H9 (cell line): ENCODE measurements at regions not wholly inside any gene's neighbourhood (a gene's known extent, or its start where the extent isn't known, plus 50 kb on each side); places are given as distances from the start of the nearest gene placed in this dataset.

ENCODE experiments used
- DNase-seq: peaks from one replicate; pipeline ENCODE4 v3.0.0-alpha.2; 2017
- H2AFZ ChIP-seq: one replicate; pipeline ENCODE4 v1.6.1; 2013; ENCODE audit warnings: mild to moderate bottlenecking, low read length, control low read depth, moderate library complexity
- H2AK5ac ChIP-seq: 2 replicates; pipeline ENCODE4 v1.6.1; 2013; ENCODE audit warnings: low read length, control low read depth, mixed read lengths; ENCODE audit not compliant: insufficient read length
- H2BK120ac ChIP-seq: one replicate; pipeline ENCODE4 v1.6.1; 2013; ENCODE audit warnings: low read depth, mild to moderate bottlenecking, low read length, control low read depth, inconsistent platforms; ENCODE audit not compliant: poor library complexity, severe bottlenecking
- H2BK12ac ChIP-seq: 2 replicates; pipeline ENCODE4 v1.6.1; 2013; ENCODE audit warnings: low read length, control low read depth, mixed read lengths, low read depth; ENCODE audit not compliant: insufficient read length
- H2BK15ac ChIP-seq: 2 replicates; pipeline ENCODE4 v1.6.1; 2013; ENCODE audit warnings: low read depth, low read length, control low read depth
- H2BK20ac ChIP-seq: one replicate; pipeline ENCODE4 v1.6.1; 2013; ENCODE audit warnings: low read depth, mild to moderate bottlenecking, low read length, control low read depth, inconsistent platforms; ENCODE audit not compliant: poor library complexity, severe bottlenecking
- H2BK5ac ChIP-seq: 2 replicates; pipeline ENCODE4 v1.6.1; 2013; ENCODE audit warnings: low read length, control low read depth, mixed read lengths; ENCODE audit not compliant: insufficient read length
- H3K14ac ChIP-seq: 2 replicates; pipeline ENCODE4 v1.6.1; 2013; ENCODE audit warnings: low read length, control low read depth; ENCODE audit not compliant: insufficient read depth
- H3K18ac ChIP-seq: 2 replicates; pipeline ENCODE4 v1.6.1; 2013; ENCODE audit warnings: low read depth, mild to moderate bottlenecking, mixed read lengths, low read length, control low read depth; ENCODE audit not compliant: insufficient read length
- H3K23ac ChIP-seq: 2 replicates; pipeline ENCODE4 v1.6.1; 2013; ENCODE audit warnings: low read length, control low read depth, mixed read lengths, low read depth; ENCODE audit not compliant: insufficient read length
- H3K23me2 ChIP-seq: 2 replicates; pipeline ENCODE4 v1.6.1; 2013; ENCODE audit warnings: low read depth, mild to moderate bottlenecking, mixed read lengths, low read length, control low read depth; ENCODE audit not compliant: insufficient read length, poor library complexity, severe bottlenecking
- H3K27ac ChIP-seq: 2 replicates; pipeline ENCODE4 v1.5.1; 2013; ENCODE audit warnings: low read length, control low read depth, mixed read lengths, low read depth; ENCODE audit not compliant: insufficient read length
- H3K27me3 ChIP-seq: 2 replicates; pipeline ENCODE4 v1.6.1; 2013; ENCODE audit warnings: low read length, control low read depth, inconsistent platforms; ENCODE audit not compliant: insufficient read depth
- H3K4ac ChIP-seq: 2 replicates; pipeline ENCODE4 v1.6.1; 2013; ENCODE audit warnings: low read depth, mild to moderate bottlenecking, control low read depth, inconsistent platforms, low read length, moderate library complexity
- H3K4me1 ChIP-seq: 2 replicates; pipeline ENCODE4 v1.6.1; 2013; ENCODE audit warnings: low read length, control low read depth, inconsistent platforms; ENCODE audit not compliant: insufficient read depth
- H3K4me2 ChIP-seq: 2 replicates; pipeline ENCODE4 v1.6.1; 2013; ENCODE audit warnings: low read length, control low read depth, mixed read lengths; ENCODE audit not compliant: insufficient read length, insufficient read depth
- H3K56ac ChIP-seq: 2 replicates; pipeline ENCODE4 v1.6.1; 2013; ENCODE audit warnings: low read depth, mild to moderate bottlenecking, mixed read lengths, low read length, control low read depth; ENCODE audit not compliant: insufficient read length
- H3K79me1 ChIP-seq: 2 replicates; pipeline ENCODE4 v1.6.1; 2013; ENCODE audit warnings: low read depth, mild to moderate bottlenecking, moderate library complexity, low read length, control low read depth, inconsistent platforms; ENCODE audit not compliant: insufficient read depth, poor library complexity, severe bottlenecking
- H3K79me2 ChIP-seq: 2 replicates; pipeline ENCODE4 v1.6.1; 2013; ENCODE audit warnings: low read length, control low read depth, inconsistent platforms; ENCODE audit not compliant: insufficient read depth
- H3K9ac ChIP-seq: 2 replicates; pipeline ENCODE4 v1.6.1; 2013; ENCODE audit warnings: low read length, control low read depth, mixed read lengths; ENCODE audit not compliant: insufficient read length; ENCODE audit errors: extremely low read depth
- H3K9me3 ChIP-seq: one replicate; pipeline ENCODE4 v1.6.1; 2013; ENCODE audit warnings: low read depth, low read length, inconsistent platforms; ENCODE audit not compliant: control insufficient read depth
- H3T11ph ChIP-seq: one replicate; pipeline ENCODE4 v1.6.1; 2013; ENCODE audit warnings: mild to moderate bottlenecking, low read length, control low read depth, inconsistent platforms
- H4K20me1 ChIP-seq: one replicate; pipeline ENCODE4 v1.6.1; 2013; ENCODE audit not compliant: control insufficient read depth, insufficient read length, insufficient read depth
- H4K5ac ChIP-seq: 2 replicates; pipeline ENCODE4 v1.6.1; 2013; ENCODE audit warnings: low read depth, mild to moderate bottlenecking, mixed read lengths, low read length, control low read depth; ENCODE audit not compliant: insufficient read length
- H4K8ac ChIP-seq: replicated peaks from 2 replicates; pipeline ENCODE4 v1.6.1; 2013; ENCODE audit warnings: low read length, control low read depth, mixed read lengths, low read depth; ENCODE audit not compliant: insufficient read length
- H4K91ac ChIP-seq: 2 replicates; pipeline ENCODE4 v1.6.1; 2013; ENCODE audit warnings: low read depth, mild to moderate bottlenecking, moderate library complexity, mixed read lengths, low read length, control low read depth; ENCODE audit not compliant: insufficient read length
- H3K27ac Mint-ChIP-seq, 3 experiments: 2 replicates in 2 of 3; 3 replicates in 1 of 3; pipeline ENCODE4 v1.8.0; 2020 to 2021; ENCODE audit warnings: mixed read lengths in 3 of 3, mild to moderate bottlenecking in 1 of 3, moderate library complexity in 1 of 3
- H3K27me3 Mint-ChIP-seq: 2 replicates; pipeline ENCODE4 v1.8.0; 2021; ENCODE audit warnings: low read depth, mild to moderate bottlenecking, moderate library complexity, mixed read lengths
- H3K36me3 Mint-ChIP-seq, 3 experiments: 2 replicates in 2 of 3; 3 replicates in 1 of 3; pipeline ENCODE4 v1.8.0; 2020 to 2021; ENCODE audit warnings: low read depth in 3 of 3, mixed read lengths in 3 of 3; ENCODE audit not compliant: insufficient read depth in 1 of 3
- H3K4me1 Mint-ChIP-seq, 2 experiments: 2 replicates each; pipeline ENCODE4 v1.8.0; 2020; ENCODE audit warnings: mixed read lengths in 2 of 2
- H3K4me3 Mint-ChIP-seq, 2 experiments: 2 replicates in 1 of 2; 3 replicates in 1 of 2; pipeline ENCODE4 v1.8.0; 2020 to 2021; ENCODE audit warnings: mild to moderate bottlenecking in 2 of 2, mixed read lengths in 2 of 2, moderate library complexity in 1 of 2
- H3K9me3 Mint-ChIP-seq, 2 experiments: 2 replicates in 1 of 2; 3 replicates in 1 of 2; pipeline ENCODE4 v1.8.0; 2020; ENCODE audit warnings: mild to moderate bottlenecking in 2 of 2, mixed read lengths in 2 of 2, moderate library complexity in 1 of 2
- CTCF ChIP-seq: fragments of 200-600 bp; sonication (generic); conservative IDR thresholded peaks from 3 replicates; pipeline ENCODE4 v1.8.0; 2021; ENCODE audit warnings: antibody characterized with exemption, mild to moderate bottlenecking
- WGBS: extraction: QIAGEN DNeasy Blood & Tissue Kit; methylation state at CpG from one replicate; pipeline ENCODE4 v1.1.7; 2013; ENCODE audit warnings: missing lambda C conversion rate, low lambda C conversion rate, mixed read lengths; ENCODE audit not compliant: insufficient read length; ENCODE audit errors: extremely low coverage; 5-methylcytosine and 5-hydroxymethylcytosine counted together

DNA sequence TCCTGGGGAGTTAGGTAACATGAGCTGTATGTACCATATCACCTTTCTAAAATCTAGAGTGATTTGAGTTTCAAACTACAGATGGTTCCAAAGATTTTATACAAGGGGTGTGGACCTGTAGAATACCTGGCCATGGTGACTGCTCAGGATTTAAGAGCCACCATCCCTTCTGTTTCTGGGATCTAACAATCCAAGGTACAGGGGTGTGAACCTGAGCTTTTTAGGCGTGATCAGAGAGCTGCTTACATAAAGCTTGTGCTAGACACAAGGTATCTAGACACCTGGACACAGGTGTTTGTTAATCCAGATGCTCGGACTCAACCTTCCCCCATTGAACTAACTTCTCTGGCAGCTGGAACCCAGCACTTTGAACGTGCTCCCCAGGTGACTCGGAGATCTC lies 516.4 kb downstream of the RPS24 start:
- Histone ChIP-seq H3K27ac (no peak overlapping the region), H2AK5ac (no peak overlapping the region), H2BK15ac (no peak overlapping the region), H3K9ac (no peak overlapping the region), H2BK120ac (no peak overlapping the region), H4K91ac (no peak overlapping the region), H2AFZ (no peak overlapping the region), H3K27me3 (no peaks in the 10 kb centered on the region), H4K5ac (no peak overlapping the region), H2BK12ac (no peak overlapping the region), H3K9me3 (no peaks in the 10 kb centered on the region), H2BK5ac (no peak overlapping the region), H3T11ph (no peak overlapping the region), H3K14ac (no peak overlapping the region), H3K4me1 (peaks cover 20% of the 10 kb centered on the region; the same call in 1 of the 2 replicates), H3K23ac (no peak overlapping the region), H4K8ac (no peak overlapping the region), H3K79me2 (no peaks in the 10 kb centered on the region), H3K4me2 (no peak overlapping the region), H3K23me2 (no peaks in the 10 kb centered on the region), H3K18ac (no peak overlapping the region), H3K56ac (no peak overlapping the region), H3K79me1 (no peaks in the 10 kb centered on the region), H3K4ac (no peak overlapping the region), H4K20me1 (no peaks in the 10 kb centered on the region), H2BK20ac (no peak overlapping the region)
- Mint-ChIP-seq H3K9me3 (peaks cover 0 to 2% of the 10 kb centered on the region in 2 experiments; a peak in 1 of 5 replicates), H3K27me3 (peaks cover 37% of the 10 kb centered on the region), H3K4me3 (no peak overlapping the region), H3K4me1 (peaks cover 44 to 46% of the 10 kb centered on the region in 2 experiments), H3K27ac (no peak overlapping the region), H3K36me3 (no peaks in the 10 kb centered on the region)
- no peak for DNase-seq
- no peak for TF ChIP-seq CTCF
- WGBS, result no CpG with 5 or more reads among the region's 4 CpGs
